Astrocyte (in vitro differentiated cells and primary cell): ENCODE measurements at regions not wholly inside any gene's neighbourhood (a gene's known extent, or its start where the extent isn't known, plus 50 kb on each side); places are given as distances from the start of the nearest gene placed in this dataset.

Experiments used
- DNase-seq: peaks from one replicate; pipeline ENCODE4 v3.0.0-alpha.2; 2010; ENCODE audit warnings: low read depth
- FAIRE-seq: peaks from 2 replicates; lab custom pipeline; 2011; peaks lifted over from hg19 to GRCh38; lab: Jason Lieb, UNC
- H2AFZ ChIP-seq: 2 replicates; pipeline ENCODE4 v1.6.0; 2012; ENCODE audit warnings: low read depth, low read length, inconsistent platforms
- H3K27ac ChIP-seq: 2 replicates; pipeline ENCODE4 v1.5.1; 2011; ENCODE audit warnings: low read depth, low read length, inconsistent platforms
- H3K27me3 ChIP-seq: 2 replicates; pipeline ENCODE4 v1.6.0; 2011; ENCODE audit warnings: low read length, inconsistent platforms; ENCODE audit not compliant: insufficient read depth
- H3K36me3 ChIP-seq: 2 replicates; pipeline ENCODE4 v1.5.1; 2011; ENCODE audit warnings: low read length, inconsistent platforms; ENCODE audit not compliant: insufficient read depth
- H3K4me1 ChIP-seq: 2 replicates; pipeline ENCODE4 v1.5.1; 2011; ENCODE audit warnings: low read length, inconsistent platforms; ENCODE audit not compliant: insufficient read depth
- H3K4me2 ChIP-seq: 2 replicates; pipeline ENCODE4 v1.6.0; 2012; ENCODE audit warnings: low read length, inconsistent platforms
- H3K4me3 ChIP-seq: 2 replicates; pipeline ENCODE4 v1.5.1; 2011; ENCODE audit warnings: low read depth, mild to moderate bottlenecking, low read length, inconsistent platforms; ENCODE audit not compliant: insufficient read depth
- H3K79me2 ChIP-seq: 2 replicates; pipeline ENCODE4 v1.6.0; 2012; ENCODE audit warnings: mild to moderate bottlenecking, low read length, inconsistent platforms; ENCODE audit not compliant: insufficient read depth
- H3K9ac ChIP-seq: 2 replicates; pipeline ENCODE4 v1.6.0; 2012; ENCODE audit warnings: mild to moderate bottlenecking, low read length, inconsistent platforms
- H3K9me3 ChIP-seq: 2 replicates; pipeline ENCODE4 v1.5.1; 2012; ENCODE audit warnings: low read depth, mild to moderate bottlenecking, low read length, inconsistent platforms; ENCODE audit not compliant: insufficient read depth
- H4K20me1 ChIP-seq: 2 replicates; pipeline ENCODE4 v1.6.0; 2012; ENCODE audit warnings: low read length, inconsistent platforms; ENCODE audit not compliant: insufficient read depth
- H3K27ac Mint-ChIP-seq: one replicate; pipeline ENCODE4 v1.8.0; 2021; ENCODE audit warnings: mild to moderate bottlenecking, mixed read lengths; ENCODE audit not compliant: unreplicated experiment
- H3K27me3 Mint-ChIP-seq: one replicate; pipeline ENCODE4 v1.8.0; 2021; ENCODE audit warnings: low read depth, mixed read lengths; ENCODE audit not compliant: unreplicated experiment
- H3K36me3 Mint-ChIP-seq: one replicate; pipeline ENCODE4 v1.8.0; 2021; ENCODE audit warnings: low read depth, mixed read lengths; ENCODE audit not compliant: unreplicated experiment
- H3K4me1 Mint-ChIP-seq: one replicate; pipeline ENCODE4 v1.8.0; 2021; ENCODE audit warnings: low read depth, mixed read lengths; ENCODE audit not compliant: unreplicated experiment
- H3K4me3 Mint-ChIP-seq: one replicate; pipeline ENCODE4 v1.8.0; 2021; ENCODE audit warnings: mild to moderate bottlenecking, moderate library complexity, mixed read lengths; ENCODE audit not compliant: unreplicated experiment
- H3K9me3 Mint-ChIP-seq: one replicate; pipeline ENCODE4 v1.8.0; 2021; ENCODE audit warnings: mild to moderate bottlenecking, mixed read lengths; ENCODE audit not compliant: unreplicated experiment
- CTCF ChIP-seq: IDR thresholded peaks from 2 replicates; pipeline ENCODE4 v1.5.1; 2011; ENCODE audit warnings: low read depth, mild to moderate bottlenecking, inconsistent platforms, low read length, moderate library complexity; ENCODE audit not compliant: insufficient read depth
- EZH2 ChIP-seq: IDR thresholded peaks from 2 replicates; pipeline ENCODE4 v1.6.1; 2012; ENCODE audit warnings: mild to moderate bottlenecking, low read length, inconsistent platforms; ENCODE audit not compliant: insufficient read depth

- Mint-ChIP-seq H3K27me3 (peaks cover 18% of the 10 kb centered on the region), H3K4me3 (no peak overlapping the region), H3K36me3 (no peaks in the 10 kb centered on the region), H3K4me1 (no peaks in the 10 kb centered on the region), H3K9me3 (peaks cover 1% of the 10 kb centered on the region), H3K27ac (no peak overlapping the region)
- DNase-seq = no peak
- Histone ChIP-seq H3K27me3 (peaks cover 8% of the 10 kb centered on the region), H3K4me1 (no peaks in the 10 kb centered on the region), H2AFZ (no peak overlapping the region), H3K4me3 (no peak overlapping the region), H3K4me2 (no peak overlapping the region), H3K27ac (no peak overlapping the region), H3K9ac (no peak overlapping the region), H3K36me3 (no peaks in the 10 kb centered on the region), H4K20me1 (no peaks in the 10 kb centered on the region), H3K79me2 (no peaks in the 10 kb centered on the region), H3K9me3 (no peaks in the 10 kb centered on the region)
- no peak for FAIRE-seq
- TF ChIP-seq CTCF (no peak), EZH2 (no peak)
These were observed 226.9 kb downstream of the PAX3 start for GRCh38 chr2:222071911-222072310.

DNA sequence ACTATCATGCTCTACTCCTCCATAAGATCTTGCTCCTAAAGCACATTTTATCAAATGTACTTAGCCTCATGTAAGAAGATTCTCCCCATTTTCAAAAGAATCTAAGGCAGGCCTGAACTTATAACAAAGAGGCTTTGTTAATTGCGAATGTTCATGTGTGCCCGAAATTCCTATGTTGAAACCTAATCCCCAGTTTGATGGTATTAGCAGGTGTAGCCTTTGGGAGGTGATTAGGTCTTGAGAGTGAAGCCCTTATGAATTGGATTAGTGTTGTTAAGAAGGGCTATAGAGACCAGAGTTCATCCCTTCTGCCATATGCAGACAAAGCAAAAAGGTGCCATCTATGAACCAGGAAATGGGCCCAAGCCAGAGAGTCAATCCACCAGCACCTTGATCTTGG is 234.5 kb downstream of the PAX3 start:
- H3K4me2 ChIP-seq = no peak overlapping the region
- peaks cover 8% of the 10 kb centered on the region for H3K27me3 ChIP-seq
- TF ChIP-seq EZH2 (no peak), CTCF (no peak)
- no peaks in the 10 kb centered on the region for H3K79me2 ChIP-seq
- DNase-seq (no peak), FAIRE-seq (no peak)
- no peak overlapping the region for H2AFZ ChIP-seq
- no peaks in the 10 kb centered on the region for H3K36me3 ChIP-seq
- H3K27ac ChIP-seq = no peak overlapping the region
- H3K4me3 ChIP-seq = no peak overlapping the region
- Mint-ChIP-seq H3K36me3 (no peaks in the 10 kb centered on the region), H3K4me3 (no peak overlapping the region), H3K4me1 (no peaks in the 10 kb centered on the region), H3K9me3 (peaks cover 1% of the 10 kb centered on the region), H3K27me3 (peaks cover 40% of the 10 kb centered on the region), H3K27ac (no peak overlapping the region)
- H3K9ac ChIP-seq = no peak overlapping the region
- no peaks in the 10 kb centered on the region for H3K4me1 ChIP-seq
- H4K20me1 ChIP-seq = no peaks in the 10 kb centered on the region
- no peaks in the 10 kb centered on the region for H3K9me3 ChIP-seq

- TF ChIP-seq CTCF = no peak
- no peak for TF ChIP-seq EZH2
- H3K27ac Mint-ChIP-seq = no peak overlapping the region
- no peak overlapping the region for H3K4me3 Mint-ChIP-seq
- H3K4me2 ChIP-seq = no peak overlapping the region
- peaks cover 67% of the 10 kb centered on the region for H3K27me3 Mint-ChIP-seq
- no peak overlapping the region for H2AFZ ChIP-seq
- no peak for FAIRE-seq
- no peaks in the 10 kb centered on the region for H3K36me3 ChIP-seq
- peak; percentile 30 for DNase-seq
- H3K9ac ChIP-seq = no peak overlapping the region
- H3K27me3 ChIP-seq = peaks cover 19% of the 10 kb centered on the region
- no peaks in the 10 kb centered on the region for H3K4me1 Mint-ChIP-seq
- H3K4me1 ChIP-seq = no peaks in the 10 kb centered on the region
- no peaks in the 10 kb centered on the region for H3K79me2 ChIP-seq
- no peaks in the 10 kb centered on the region for H3K36me3 Mint-ChIP-seq
- no peaks in the 10 kb centered on the region for H3K9me3 Mint-ChIP-seq
- no peak overlapping the region for H3K27ac ChIP-seq
- no peaks in the 10 kb centered on the region for H3K9me3 ChIP-seq
- no peaks in the 10 kb centered on the region for H4K20me1 ChIP-seq
- H3K4me3 ChIP-seq = no peak overlapping the region
These were observed 239.9 kb downstream of the PAX3 start for GRCh38 chr2:222058819-222059445.
